ENCODE measurements at regions not wholly inside any gene's neighbourhood (a gene's known extent, or its start where the extent isn't known, plus 50 kb on each side); places are given as distances from the start of the nearest gene placed in this dataset.

- no peaks in the 10 kb centered on the region for H3K4me1 Mint-ChIP-seq
- H3K4me3 Mint-ChIP-seq: no peak overlapping the region
- 0 out of 2 replicates have a peak, but pooled peaks cover 6% of the 10 kb centered on the region for H3K9me3 Mint-ChIP-seq
- H3K27me3 Mint-ChIP-seq (ENCODE audit: low read depth): no peaks in the 10 kb centered on the region; the same call in 1 of the 2 replicates
- no peak overlapping the region for H3K27ac Mint-ChIP-seq
- ChIA-PET POLR2A (interaction anchor here (0.6 kb wide), 1 partner anchor 428 kb away, joined by 3 read pairs; no protein-coding TSS in a partner anchor), CTCF (interaction anchor here (1.2 kb wide), 1 partner anchor 530 kb away, joined by 3 read pairs; no protein-coding TSS in a partner anchor)
- no peaks in the 10 kb centered on the region for H3K36me3 Mint-ChIP-seq
- TF ChIP-seq GTF2I (CRISPR knock-in tag; conservative IDR thresholded peaks at IDR 0.05): no peak
- TF ChIP-seq ZNF423 (CRISPR knock-in tag; IDR thresholded peaks at IDR 0.05): no peak
- TF ChIP-seq SOX15 (CRISPR knock-in tag; IDR thresholded peaks at IDR 0.05): no peak
- TF ChIP-seq NFATC4 (CRISPR knock-in tag; IDR thresholded peaks at IDR 0.05): no peak
- TF ChIP-seq, protein P1, sequence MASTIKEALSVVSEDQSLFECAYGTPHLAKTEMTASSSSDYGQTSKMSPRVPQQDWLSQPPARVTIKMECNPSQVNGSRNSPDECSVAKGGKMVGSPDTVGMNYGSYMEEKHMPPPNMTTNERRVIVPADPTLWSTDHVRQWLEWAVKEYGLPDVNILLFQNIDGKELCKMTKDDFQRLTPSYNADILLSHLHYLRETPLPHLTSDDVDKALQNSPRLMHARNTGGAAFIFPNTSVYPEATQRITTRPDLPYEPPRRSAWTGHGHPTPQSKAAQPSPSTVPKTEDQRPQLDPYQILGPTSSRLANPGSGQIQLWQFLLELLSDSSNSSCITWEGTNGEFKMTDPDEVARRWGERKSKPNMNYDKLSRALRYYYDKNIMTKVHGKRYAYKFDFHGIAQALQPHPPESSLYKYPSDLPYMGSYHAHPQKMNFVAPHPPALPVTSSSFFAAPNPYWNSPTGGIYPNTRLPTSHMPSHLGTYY (CRISPR knock-in tag; IDR thresholded peaks at IDR 0.05): no peak
- DNase-seq (ENCODE audit: low spot score): no peak
- no peak for ATAC-seq
These were observed 201.8 kb upstream of the NCAM1 start for GRCh38 chr11:112759418-112759817.

DNA sequence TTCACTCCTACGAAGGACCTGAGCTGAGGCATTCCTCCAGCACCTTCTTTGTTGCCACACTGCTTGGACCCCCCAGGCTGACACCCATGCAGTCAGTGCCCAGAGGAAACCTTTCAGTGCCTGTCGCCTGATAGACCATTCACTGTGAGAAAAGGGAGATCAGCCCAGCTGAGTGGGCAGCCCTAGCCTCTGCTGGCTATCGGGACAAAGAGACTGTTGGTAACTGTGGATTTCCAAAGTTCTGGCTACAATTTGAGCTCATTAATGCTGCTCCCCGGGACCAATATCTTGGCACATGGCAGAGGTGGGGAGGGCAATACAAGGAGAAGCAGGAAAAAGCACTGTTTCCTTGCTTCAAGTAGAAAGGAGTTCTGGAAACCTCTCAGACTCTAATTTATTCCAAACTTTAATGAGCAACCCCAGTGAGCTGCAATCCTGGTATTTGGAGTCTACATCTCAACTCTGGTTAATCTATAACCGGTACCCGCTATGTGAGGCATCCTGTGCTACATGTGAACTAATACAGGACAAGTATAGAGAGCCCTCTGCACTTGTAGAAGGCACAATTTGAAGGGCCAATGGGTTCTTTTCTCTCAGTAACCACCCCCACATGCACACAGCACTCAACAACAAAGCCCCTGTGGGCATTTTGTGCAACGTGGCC lies 200.7 kb upstream of the NCAM1 start:
- TF ChIP-seq ZNF281 (CRISPR knock-in tag; IDR thresholded peaks at IDR 0.05): no peak
- no peak for TF ChIP-seq AR (CRISPR knock-in tag; IDR thresholded peaks at IDR 0.05)
- TF ChIP-seq ZNF317 (CRISPR knock-in tag; IDR thresholded peaks at IDR 0.05; ENCODE audit: borderline replicate concordance, low read depth): no peak
- no peak for TF ChIP-seq ZNF416 (CRISPR knock-in tag; IDR thresholded peaks at IDR 0.05)
- no peak for TF ChIP-seq FOXP1 (CRISPR knock-in tag; IDR thresholded peaks at IDR 0.05; ENCODE audit: borderline replicate concordance)
- TF ChIP-seq TCF7 (CRISPR knock-in tag; IDR thresholded peaks at IDR 0.05; ENCODE audit: low read depth): no peak
- DNase-seq (ENCODE audit: low spot score): no peak
- Mint-ChIP-seq H3K27ac (no peak overlapping the region), H3K4me3 (no peak overlapping the region), H3K36me3 (no peaks in the 10 kb centered on the region), H3K9me3 (0 out of 2 replicates have a peak, but pooled peaks cover 6% of the 10 kb centered on the region), H3K27me3 (ENCODE audit: low read depth) (no peaks in the 10 kb centered on the region; the same call in 1 of the 2 replicates), H3K4me1 (no peaks in the 10 kb centered on the region)
- ATAC-seq: no peak
- ChIA-PET CTCF (interaction anchor here (1.2 kb wide), 1 partner anchor 529 kb away, joined by 3 read pairs; no protein-coding TSS in a partner anchor), POLR2A (no interaction called here)

DNA sequence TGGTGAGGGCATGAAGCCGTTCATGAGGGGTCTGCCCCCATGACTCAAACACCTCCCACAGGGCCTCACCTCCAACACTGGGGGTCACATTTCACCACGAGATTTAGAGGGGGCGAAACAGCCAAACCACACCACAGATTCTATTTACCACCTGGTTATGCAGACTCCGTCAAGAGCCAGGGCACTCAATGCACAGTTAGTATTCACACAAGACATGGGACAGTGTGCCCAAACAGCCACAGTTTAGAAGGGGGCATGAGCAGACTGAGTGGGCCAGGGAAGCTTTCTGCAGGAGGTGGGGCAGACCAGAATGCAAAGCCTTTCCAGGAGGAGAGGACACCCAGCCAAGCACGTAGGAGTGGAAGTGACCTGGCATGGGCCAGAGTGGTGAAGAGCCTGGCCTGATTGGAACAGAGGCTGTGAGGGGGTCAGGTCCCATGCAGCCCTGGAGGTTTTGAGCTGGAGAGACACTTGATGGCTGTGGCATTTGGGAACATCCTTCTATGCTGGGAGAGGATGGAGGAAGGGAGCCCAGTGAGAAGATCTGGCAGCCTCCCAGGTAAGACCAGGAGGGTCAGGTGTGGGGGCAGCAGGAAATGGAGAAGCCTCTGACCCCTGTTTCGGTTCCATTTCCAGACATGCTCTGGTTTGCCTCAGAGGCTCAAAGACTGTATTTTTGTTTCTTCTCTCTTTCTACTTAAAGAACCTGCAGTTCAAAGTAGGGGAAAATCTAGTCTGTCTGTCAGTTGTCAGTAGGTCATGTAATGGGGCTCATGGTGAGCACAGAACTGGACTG lies 199.1 kb upstream of the NCAM1 start:
- Mint-ChIP-seq H3K4me1 (no peaks in the 10 kb centered on the region), H3K4me3 (no peak overlapping the region), H3K27me3 (ENCODE audit: low read depth) (no peaks in the 10 kb centered on the region; the same call in 1 of the 2 replicates), H3K9me3 (0 out of 2 replicates have a peak, but pooled peaks cover 9% of the 10 kb centered on the region), H3K36me3 (no peaks in the 10 kb centered on the region), H3K27ac (0 out of 2 replicates have a peak overlapping the region, but pooled peaks have one; percentile 29)
- POLR2A ChIA-PET: interaction anchor here (0.5 kb wide), 1 partner anchor 1172 kb away, joined by 4 read pairs; no protein-coding TSS in a partner anchor
- CTCF ChIA-PET: no interaction called here
- ATAC-seq (no peak), DNase-seq (ENCODE audit: low spot score) (no peak)
- TF ChIP-seq ZSCAN18 (CRISPR knock-in tag; IDR thresholded peaks at IDR 0.05) (no peak), ZNF232 (CRISPR knock-in tag; IDR thresholded peaks at IDR 0.05) (no peak), NR3C1 (CRISPR knock-in tag; conservative IDR thresholded peaks at IDR 0.05; ENCODE audit: low read depth) (no peak), OVOL2 (CRISPR knock-in tag; IDR thresholded peaks at IDR 0.05; ENCODE audit: borderline replicate concordance) (no peak), EMX1 (CRISPR knock-in tag; IDR thresholded peaks at IDR 0.05) (no peak), CREM (CRISPR knock-in tag; IDR thresholded peaks at IDR 0.05) (no peak)
- TF ChIP-seq, protein P1 (CRISPR knock-in tag; IDR thresholded peaks at IDR 0.05): no peak

All from WTC11 (cell line).